Cardiac fibroblast (primary cell): ENCODE measurements at regions not wholly inside any gene's neighbourhood (a gene's known extent, or its start where the extent isn't known, plus 50 kb on each side); places are given as distances from the start of the nearest gene placed in this dataset.
A peak's percentile ranks its signal among the peaks of the same experiment; 100 is the strongest.

Source experiments
- DNase-seq, 2 donors: peaks; one replicate each; pipeline versions ENCODE4 v3.0.0 to v3.0.0-alpha.2; 2010; ENCODE audit warnings: low read depth in 2 of 2
- H3K4me3 ChIP-seq, 2 donors: replicated peaks in 1 of 2; 1 replicate in 1 of 2; 2 replicates in 1 of 2; pipeline ENCODE4 v1.5.1; 2011; ENCODE audit warnings: low read depth in 2 of 2, low read length in 2 of 2, mild to moderate bottlenecking in 2 of 2, moderate library complexity in 1 of 2
- TF ChIP-seq, protein P1 (sequence below): IDR thresholded peaks from one replicate; pipeline ENCODE4 v1.5.1; 2011; ENCODE audit warnings: low read depth, mild to moderate bottlenecking, low read length, inconsistent platforms

- TF ChIP-seq, protein P1, sequence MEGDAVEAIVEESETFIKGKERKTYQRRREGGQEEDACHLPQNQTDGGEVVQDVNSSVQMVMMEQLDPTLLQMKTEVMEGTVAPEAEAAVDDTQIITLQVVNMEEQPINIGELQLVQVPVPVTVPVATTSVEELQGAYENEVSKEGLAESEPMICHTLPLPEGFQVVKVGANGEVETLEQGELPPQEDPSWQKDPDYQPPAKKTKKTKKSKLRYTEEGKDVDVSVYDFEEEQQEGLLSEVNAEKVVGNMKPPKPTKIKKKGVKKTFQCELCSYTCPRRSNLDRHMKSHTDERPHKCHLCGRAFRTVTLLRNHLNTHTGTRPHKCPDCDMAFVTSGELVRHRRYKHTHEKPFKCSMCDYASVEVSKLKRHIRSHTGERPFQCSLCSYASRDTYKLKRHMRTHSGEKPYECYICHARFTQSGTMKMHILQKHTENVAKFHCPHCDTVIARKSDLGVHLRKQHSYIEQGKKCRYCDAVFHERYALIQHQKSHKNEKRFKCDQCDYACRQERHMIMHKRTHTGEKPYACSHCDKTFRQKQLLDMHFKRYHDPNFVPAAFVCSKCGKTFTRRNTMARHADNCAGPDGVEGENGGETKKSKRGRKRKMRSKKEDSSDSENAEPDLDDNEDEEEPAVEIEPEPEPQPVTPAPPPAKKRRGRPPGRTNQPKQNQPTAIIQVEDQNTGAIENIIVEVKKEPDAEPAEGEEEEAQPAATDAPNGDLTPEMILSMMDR: no peak
- no peak overlapping the region for H3K4me3 ChIP-seq
- DNase-seq: no peak
Measured at GRCh38 chr5:61620699-61621182, 288.7 kb downstream of the ZSWIM6 start.

DNA sequence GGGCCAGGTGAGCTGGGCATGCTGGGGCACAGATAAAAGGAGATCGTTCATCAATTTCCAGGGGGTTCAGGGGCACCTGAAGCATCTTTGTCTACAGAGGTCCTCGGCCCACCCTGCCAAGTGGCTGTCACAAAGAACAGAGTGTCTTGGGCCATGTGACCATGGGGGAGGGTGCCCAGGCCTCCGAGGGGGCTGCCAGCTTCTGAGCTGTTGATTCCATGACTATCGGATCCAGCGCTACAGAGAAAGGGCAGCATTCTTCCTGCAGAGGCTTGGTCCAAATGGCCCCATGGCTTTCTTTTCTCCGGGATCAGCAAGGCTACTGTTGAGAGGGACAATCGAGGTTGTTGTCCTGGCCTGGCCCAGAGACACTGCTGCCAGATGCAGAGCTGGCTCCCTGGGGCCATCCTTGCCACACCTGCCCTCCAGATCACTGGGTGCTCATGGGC, 289.2 kb downstream of the ZSWIM6 start:
- DNase-seq: no peak
- TF ChIP-seq, protein P1: no peak
- no peak overlapping the region for H3K4me3 ChIP-seq

- TF ChIP-seq, protein P1: no peak
- no peak overlapping the region for H3K4me3 ChIP-seq
- DNase-seq: no peak
Measured at GRCh38 chr5:61622156-61622555, 290.1 kb downstream of the ZSWIM6 start.

- no peak overlapping the region for H3K4me3 ChIP-seq
- TF ChIP-seq, protein P1: no peak
- peak in 1 of 2 donors; percentile 16 for DNase-seq
Measured at GRCh38 chr5:61623401-61624069, 291.5 kb downstream of the ZSWIM6 start.

DNA sequence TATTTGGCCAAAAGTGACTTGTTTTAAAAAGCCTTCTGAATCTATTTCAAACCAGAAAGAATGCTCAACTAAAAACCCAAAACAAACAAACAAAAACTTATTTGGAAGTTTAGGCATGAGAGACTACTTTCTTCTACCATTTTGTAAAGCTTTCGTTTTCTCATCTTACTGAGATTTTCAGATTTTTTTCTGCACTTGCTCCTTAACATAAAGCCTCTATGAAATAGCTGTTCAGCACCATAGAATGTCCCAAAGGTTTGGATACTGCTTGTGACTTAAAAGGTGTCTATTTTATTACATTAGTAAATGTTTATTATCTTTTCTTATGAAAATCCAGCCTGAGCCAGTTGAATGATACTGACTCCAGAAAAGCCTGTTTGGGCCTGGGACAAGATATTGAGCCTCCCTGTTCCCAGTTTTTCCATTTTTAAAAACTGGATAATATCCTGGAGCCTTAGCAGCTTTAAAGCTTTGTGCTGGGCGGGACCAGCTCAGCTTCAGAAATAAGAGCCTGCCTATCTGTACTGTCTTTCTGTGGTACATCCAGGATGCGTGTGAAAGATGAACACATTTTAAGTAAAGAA, 292.6 kb downstream of the ZSWIM6 start:
- no peak for DNase-seq
- TF ChIP-seq, protein P1: no peak
- no peak overlapping the region for H3K4me3 ChIP-seq

DNA sequence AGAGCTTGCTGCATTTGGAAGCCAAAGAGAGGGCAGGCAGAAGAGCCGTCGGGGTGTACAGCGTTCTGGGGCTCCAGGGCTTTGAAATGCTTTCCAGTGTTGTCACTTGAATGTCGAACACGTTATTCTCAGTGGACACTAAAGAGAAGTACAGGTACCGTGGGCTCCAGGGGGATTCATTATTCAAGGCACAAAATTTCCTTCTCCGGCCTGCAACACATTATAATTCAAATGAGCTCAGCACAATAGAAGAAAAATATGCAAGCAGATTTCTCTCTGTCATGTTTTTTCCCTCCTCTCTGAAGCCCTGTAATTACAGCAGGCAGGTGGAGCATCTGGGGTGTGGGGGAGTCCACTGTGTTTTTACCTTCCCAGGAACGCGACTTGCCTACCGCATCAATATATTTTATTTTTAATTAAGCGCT, 293.1 kb downstream of the ZSWIM6 start:
- peak overlapping the region; percentile 46 for H3K4me3 ChIP-seq
- no peak for DNase-seq
- TF ChIP-seq, protein P1: no peak
